ENCODE measurements at regions not wholly inside any gene's neighbourhood (a gene's known extent, or its start where the extent isn't known, plus 50 kb on each side); places are given as distances from the start of the nearest gene placed in this dataset.

DNA sequence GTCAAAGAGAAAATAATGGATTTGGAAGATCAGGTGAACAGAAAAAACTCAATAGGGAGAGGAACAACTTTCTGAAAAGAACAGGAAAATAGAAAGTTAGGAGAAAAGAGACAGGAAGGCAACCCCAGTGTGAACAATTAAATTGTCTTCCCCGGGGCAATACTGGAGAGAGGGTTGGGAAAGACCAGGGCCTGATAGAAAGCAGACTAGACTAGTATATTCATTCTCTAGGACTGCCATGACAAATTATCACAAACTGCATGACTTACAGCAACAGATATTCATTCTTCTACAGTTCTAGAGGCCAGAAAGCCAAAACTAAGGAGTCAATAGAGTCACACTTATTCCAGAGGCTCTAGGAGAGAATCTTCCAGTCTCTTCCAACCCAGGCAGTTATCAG is 482.8 kb downstream of the SOX6 start:
- Mint-ChIP-seq H3K27ac (ENCODE audit: low read depth, unreplicated experiment) (no peak overlapping the region), H3K36me3 (ENCODE audit: insufficient read depth, unreplicated experiment) (no peaks in the 10 kb centered on the region), H3K9me3 (ENCODE audit: unreplicated experiment) (no peaks in the 10 kb centered on the region), H3K27me3 (ENCODE audit: insufficient read depth, unreplicated experiment) (no peaks in the 10 kb centered on the region), H3K4me3 (ENCODE audit: unreplicated experiment) (no peak overlapping the region), H3K4me1 (ENCODE audit: insufficient read depth, unreplicated experiment) (peaks cover 3% of the 10 kb centered on the region)
- intact Hi-C loops (cut with micrococcal nuclease), result no loop called here
- TF ChIP-seq, protein P1, sequence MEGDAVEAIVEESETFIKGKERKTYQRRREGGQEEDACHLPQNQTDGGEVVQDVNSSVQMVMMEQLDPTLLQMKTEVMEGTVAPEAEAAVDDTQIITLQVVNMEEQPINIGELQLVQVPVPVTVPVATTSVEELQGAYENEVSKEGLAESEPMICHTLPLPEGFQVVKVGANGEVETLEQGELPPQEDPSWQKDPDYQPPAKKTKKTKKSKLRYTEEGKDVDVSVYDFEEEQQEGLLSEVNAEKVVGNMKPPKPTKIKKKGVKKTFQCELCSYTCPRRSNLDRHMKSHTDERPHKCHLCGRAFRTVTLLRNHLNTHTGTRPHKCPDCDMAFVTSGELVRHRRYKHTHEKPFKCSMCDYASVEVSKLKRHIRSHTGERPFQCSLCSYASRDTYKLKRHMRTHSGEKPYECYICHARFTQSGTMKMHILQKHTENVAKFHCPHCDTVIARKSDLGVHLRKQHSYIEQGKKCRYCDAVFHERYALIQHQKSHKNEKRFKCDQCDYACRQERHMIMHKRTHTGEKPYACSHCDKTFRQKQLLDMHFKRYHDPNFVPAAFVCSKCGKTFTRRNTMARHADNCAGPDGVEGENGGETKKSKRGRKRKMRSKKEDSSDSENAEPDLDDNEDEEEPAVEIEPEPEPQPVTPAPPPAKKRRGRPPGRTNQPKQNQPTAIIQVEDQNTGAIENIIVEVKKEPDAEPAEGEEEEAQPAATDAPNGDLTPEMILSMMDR (IDR thresholded peaks at IDR 0.05; ENCODE audit: unreplicated experiment), result no peak
- no peak for DNase-seq (ENCODE audit: unreplicated experiment)
- CTCF ChIA-PET, result no interaction called here
- POLR2A ChIA-PET, result no interaction called here
- no TSS peak for BruUV-seq (replicated peaks)

DNA sequence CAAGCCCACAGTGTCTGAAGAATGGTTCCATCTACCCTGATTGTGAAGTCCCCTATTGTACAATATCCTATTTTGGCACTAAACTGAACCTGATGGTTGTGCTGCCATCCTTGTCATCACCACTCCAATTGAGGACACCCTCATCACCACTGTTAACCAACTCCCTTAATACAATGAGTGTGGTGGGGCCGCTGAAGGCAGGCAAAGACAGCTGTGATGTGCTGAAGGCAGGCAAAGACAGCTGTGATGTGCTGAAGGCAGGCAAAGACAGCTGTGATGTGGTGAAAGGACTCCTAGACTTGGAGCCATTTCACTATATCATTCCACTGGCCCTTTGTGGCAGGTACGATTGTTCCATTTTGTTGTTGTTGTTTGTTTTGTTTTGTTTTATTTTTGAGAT is 481.6 kb downstream of the SOX6 start:
- no peak overlapping the region for H3K27ac Mint-ChIP-seq (ENCODE audit: low read depth, unreplicated experiment)
- BruUV-seq (replicated peaks), result no TSS peak
- H3K36me3 Mint-ChIP-seq (ENCODE audit: insufficient read depth, unreplicated experiment), result no peaks in the 10 kb centered on the region

DNA sequence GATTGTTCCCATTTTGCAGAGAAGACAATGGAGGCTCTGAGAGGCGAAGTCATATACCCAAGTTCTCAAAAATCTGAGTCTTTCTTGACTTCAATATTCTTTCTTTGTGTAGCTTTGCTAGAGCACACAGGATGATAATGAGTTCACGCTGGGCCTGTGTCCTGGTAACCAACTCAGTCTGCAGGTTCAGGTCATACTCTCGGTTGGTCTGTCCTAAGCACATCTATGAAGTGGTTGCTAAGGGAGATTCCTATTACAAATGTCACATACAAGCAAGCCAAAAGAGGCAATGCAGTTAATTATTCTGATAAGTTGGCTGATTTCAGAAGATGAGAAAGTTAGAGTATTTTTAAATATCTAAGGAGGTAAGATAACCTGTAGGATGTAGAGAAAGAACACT is 481.0 kb downstream of the SOX6 start:
- ChIA-PET CTCF (interaction anchor here (0.6 kb wide), 2 partner anchors 17 to 739 kb away, joined by 3 read pairs; no protein-coding TSS in a partner anchor), POLR2A (interaction anchor here (0.6 to 1.0 kb wide), 2 partner anchors 9 to 36 kb away, joined by 3 read pairs; no protein-coding TSS in a partner anchor)
- TF ChIP-seq, protein P1 (IDR thresholded peaks at IDR 0.05; ENCODE audit: unreplicated experiment), result no peak
- Mint-ChIP-seq H3K27me3 (ENCODE audit: insufficient read depth, unreplicated experiment) (no peaks in the 10 kb centered on the region), H3K27ac (ENCODE audit: low read depth, unreplicated experiment) (no peak overlapping the region), H3K4me1 (ENCODE audit: insufficient read depth, unreplicated experiment) (peaks cover 3% of the 10 kb centered on the region), H3K36me3 (ENCODE audit: insufficient read depth, unreplicated experiment) (no peaks in the 10 kb centered on the region), H3K4me3 (ENCODE audit: unreplicated experiment) (no peak overlapping the region), H3K9me3 (ENCODE audit: unreplicated experiment) (no peaks in the 10 kb centered on the region)
- no peak for DNase-seq (ENCODE audit: unreplicated experiment)
- intact Hi-C loops (cut with micrococcal nuclease), result no loop called here
- BruUV-seq (replicated peaks), result no TSS peak

More for the DNA sequence above, 481.6 kb downstream of the SOX6 start:
- intact Hi-C loops (cut with micrococcal nuclease), result no loop called here
- Mint-ChIP-seq H3K27me3 (ENCODE audit: insufficient read depth, unreplicated experiment) (no peaks in the 10 kb centered on the region), H3K9me3 (ENCODE audit: unreplicated experiment) (no peaks in the 10 kb centered on the region), H3K4me3 (ENCODE audit: unreplicated experiment) (no peak overlapping the region), H3K4me1 (ENCODE audit: insufficient read depth, unreplicated experiment) (peaks cover 3% of the 10 kb centered on the region)
- ChIA-PET CTCF (interaction anchor here (0.6 kb wide), 1 partner anchor 18 kb away, joined by 3 read pairs; no protein-coding TSS in a partner anchor), POLR2A (interaction anchor here (0.6 kb wide), 1 partner anchor 36 kb away, joined by 3 read pairs; no protein-coding TSS in a partner anchor)
- TF ChIP-seq, protein P1 (IDR thresholded peaks at IDR 0.05; ENCODE audit: unreplicated experiment), result no peak
- no peak for DNase-seq (ENCODE audit: unreplicated experiment)

DNA sequence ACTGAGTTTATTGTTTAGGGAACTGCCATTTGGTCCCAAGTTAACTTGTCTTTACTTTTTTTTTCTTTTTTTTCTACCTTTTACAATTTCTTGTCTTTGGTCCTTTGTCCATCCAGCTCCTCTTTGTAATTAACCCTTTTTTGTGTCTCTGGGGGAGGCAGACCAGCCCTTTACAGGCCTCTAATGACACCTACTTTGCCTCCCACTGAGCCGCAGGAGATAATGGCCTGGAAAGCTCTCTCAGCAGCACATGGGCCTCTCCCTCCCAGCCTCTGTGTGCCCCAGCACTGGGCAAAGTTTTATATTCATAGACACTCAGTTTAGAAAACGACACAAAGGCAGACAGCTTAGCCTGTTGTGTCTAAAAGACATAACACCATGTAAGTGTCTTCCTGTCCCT is 480.4 kb downstream of the SOX6 start:
- POLR2A ChIA-PET, result interaction anchor here (1.0 kb wide), 1 partner anchor 10 kb away, joined by 3 read pairs; no protein-coding TSS in a partner anchor
- H3K27me3 Mint-ChIP-seq (ENCODE audit: insufficient read depth, unreplicated experiment), result no peaks in the 10 kb centered on the region
- H3K4me1 Mint-ChIP-seq (ENCODE audit: insufficient read depth, unreplicated experiment), result peaks cover 3% of the 10 kb centered on the region

More for the DNA sequence above, 480.4 kb downstream of the SOX6 start:
- Mint-ChIP-seq H3K9me3 (ENCODE audit: unreplicated experiment) (no peaks in the 10 kb centered on the region), H3K36me3 (ENCODE audit: insufficient read depth, unreplicated experiment) (no peaks in the 10 kb centered on the region), H3K4me3 (ENCODE audit: unreplicated experiment) (no peak overlapping the region), H3K27ac (ENCODE audit: low read depth, unreplicated experiment) (no peak overlapping the region)
- no TSS peak for BruUV-seq (replicated peaks)
- TF ChIP-seq, protein P1 (IDR thresholded peaks at IDR 0.05; ENCODE audit: unreplicated experiment), result no peak
- intact Hi-C loops (cut with micrococcal nuclease), result no loop called here
- DNase-seq (ENCODE audit: unreplicated experiment), result no peak
- CTCF ChIA-PET, result interaction anchor here (0.6 kb wide), 1 partner anchor 738 kb away, joined by 3 read pairs; no protein-coding TSS in a partner anchor
